HG02973 (cell line): ENCODE measurements at regions not wholly inside any gene's neighbourhood (a gene's known extent, or its start where the extent isn't known, plus 50 kb on each side); places are given as distances from the start of the nearest gene placed in this dataset.

Experiments used
- ATAC-seq: cut with Tn5 transposase; IDR thresholded peaks from one replicate; pipeline ENCODE4 v1.9.1; 2021; ENCODE audit warnings: moderate library complexity; ENCODE audit not compliant: unreplicated experiment

DNA sequence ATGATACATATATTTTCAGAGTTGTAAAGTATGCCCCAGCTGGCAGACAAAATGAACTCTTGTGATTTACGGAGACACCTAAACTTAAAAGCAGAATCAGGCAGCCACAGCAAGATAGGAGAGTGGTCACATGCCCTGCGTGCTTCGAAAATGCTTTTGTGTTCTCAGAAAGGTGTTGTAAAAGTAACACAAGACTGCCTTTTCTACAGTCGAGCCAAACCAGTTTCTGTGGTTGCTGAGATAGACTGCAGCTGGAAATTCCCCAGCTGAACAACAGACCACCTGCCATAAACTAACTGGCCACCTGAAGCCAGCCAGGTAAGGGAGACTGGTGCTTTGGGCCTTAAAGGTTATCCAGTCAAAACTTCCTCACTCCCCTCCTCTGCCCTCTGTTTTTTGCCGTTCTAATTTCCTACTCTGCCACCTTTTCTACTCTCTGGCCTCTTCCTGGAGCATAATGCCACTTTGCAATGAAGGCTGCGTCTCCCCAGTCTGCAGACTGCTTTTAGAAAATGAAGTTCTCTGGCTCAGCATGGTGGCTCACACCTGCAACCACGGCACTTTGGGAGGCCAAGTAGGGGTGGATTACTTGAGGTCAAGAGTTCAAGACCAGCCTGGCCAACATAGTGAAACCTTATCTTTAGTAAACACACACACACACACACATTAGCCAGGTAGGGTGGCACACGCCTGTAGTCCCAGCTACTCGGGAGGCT is 381.2 kb upstream of the SLITRK1 start:
- ATAC-seq = no peak

DNA sequence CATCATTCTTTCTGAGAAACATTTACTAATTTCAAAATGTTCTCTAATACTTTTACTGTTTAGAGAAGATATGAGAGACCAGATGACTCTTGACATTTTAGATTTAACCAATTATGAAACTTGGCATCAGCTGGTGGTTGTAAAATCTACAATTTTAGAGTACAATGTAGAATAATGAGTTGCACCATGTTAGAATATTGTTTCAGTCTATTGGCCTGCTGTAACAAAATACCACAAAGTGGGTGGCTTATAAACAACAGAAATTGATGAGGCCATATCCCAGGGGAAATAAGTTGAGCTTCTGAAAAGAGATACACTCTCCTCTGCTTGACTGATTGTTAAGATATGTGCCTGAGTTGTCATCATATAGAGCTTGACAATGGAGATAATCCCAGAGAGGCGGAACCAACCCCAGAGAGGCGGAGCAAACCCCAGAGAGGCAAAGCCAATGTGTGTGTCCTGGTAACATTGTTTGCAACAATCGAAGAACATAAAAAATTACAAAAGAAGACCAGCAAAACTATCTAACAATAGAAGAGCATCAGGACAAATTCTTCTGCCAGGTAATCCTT is 373.0 kb upstream of the SLITRK1 start:
- no peak for ATAC-seq

DNA sequence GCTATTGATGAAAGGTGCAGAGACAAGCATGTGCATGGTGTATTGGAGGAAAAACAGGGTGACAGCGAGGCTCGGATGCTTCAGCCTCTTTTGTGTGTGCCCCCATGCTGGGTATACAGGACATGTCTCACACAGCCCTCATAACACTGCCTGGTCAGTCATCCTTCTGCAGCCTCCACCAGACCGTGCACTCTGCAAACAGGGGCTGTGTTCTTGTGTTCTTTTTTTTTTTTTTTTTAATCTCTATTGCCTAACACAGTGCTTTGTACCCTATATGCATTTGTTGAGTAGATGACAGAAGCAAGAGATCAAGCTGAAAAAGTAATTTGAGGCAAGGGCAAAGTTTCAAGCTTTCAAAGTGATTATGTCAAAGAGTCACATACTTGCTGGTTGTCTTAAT is 367.2 kb upstream of the SLITRK1 start:
- ATAC-seq = no peak

DNA sequence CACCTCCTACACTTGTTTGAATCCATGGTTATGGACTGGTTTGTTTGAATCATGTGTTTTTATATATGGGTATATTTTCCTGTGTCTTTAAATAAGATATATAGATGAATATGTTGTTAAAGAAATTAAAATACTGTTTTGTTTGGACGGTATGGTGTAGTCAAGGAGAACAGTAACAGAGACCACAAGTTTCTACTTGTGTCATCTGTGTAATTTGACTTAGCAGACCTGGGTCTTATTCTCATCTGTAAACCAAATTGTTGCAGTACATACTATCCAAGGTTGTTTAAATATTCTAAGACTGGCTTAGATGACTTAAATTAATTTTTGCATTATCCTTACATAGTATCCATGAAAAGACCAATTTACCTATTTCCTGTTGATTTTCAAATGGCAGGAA is 361.1 kb upstream of the SLITRK1 start:
- no peak for ATAC-seq

DNA sequence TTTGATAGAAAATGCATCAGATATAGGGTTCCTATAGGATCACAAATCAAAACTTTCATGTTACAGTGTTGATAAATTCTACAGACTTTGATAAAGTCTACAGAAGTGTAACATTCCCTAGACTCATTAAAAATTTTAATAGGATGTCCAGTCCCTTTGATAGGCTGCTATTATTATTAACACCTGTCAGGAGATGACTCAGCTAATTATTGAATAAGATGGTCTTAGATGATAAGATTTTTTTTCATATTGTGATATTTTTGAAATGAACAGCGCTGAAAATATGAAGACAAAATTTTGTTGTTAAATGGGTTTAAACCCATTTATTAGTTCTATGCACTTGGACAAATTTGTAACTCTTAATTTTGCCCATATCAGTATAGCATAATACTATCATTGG is 356.8 kb upstream of the SLITRK1 start:
- ATAC-seq = no peak

DNA sequence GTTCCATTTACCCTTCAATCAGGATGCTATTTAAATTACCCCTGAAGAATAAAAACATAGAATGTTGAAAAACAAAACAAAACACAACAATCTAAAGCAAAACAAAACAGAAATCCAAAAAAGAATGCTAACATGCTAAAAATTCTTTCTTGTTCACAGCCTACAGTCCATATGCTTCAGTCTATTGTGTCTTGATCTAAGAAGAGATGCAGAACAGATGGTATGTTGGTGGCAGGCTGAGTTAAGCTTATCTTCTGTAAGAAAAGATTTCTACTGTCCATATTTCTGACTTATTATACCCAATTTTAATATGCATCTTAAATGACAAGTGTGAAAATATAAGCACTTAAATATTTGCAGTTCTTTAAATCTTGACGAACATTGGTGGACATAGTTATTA is 356.1 kb upstream of the SLITRK1 start:
- ATAC-seq = no peak

DNA sequence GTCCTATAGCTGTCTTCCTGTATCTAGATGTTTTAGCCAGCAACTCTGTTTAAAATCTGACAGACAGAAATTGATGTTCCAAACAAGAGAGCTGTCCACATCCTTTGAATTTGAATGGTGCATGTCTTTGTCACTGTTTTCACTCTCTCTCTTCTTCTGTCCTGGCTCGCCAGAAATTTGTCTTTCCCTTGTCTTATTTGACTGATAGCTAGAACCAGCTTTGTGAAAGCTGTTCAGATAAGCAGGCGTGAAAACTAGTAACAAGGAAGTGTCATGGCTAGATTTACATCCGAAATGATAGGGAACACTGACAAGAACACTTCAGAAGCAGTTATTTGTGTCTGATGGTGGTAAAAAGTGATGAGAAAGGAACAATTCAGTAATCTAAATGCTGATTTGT is 354.9 kb upstream of the SLITRK1 start:
- ATAC-seq = no peak

DNA sequence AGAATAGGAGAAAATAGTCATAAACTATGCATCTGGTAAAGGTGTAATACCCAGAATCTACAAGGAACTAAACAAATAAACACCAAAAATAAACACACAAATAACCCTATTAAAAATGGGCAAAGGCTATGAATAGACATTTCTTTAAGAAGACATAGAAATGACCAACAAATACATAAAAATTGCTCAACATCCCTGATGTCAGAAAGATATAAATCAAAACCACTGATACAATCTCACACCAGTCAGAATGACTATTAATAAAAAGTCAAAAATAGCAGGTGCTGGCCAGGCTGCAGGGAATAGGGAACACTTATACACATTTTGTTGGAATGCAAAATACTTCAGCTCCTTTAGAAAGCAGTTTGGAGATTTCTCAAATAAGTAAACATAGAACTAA is 352.1 kb upstream of the SLITRK1 start:
- no peak for ATAC-seq

DNA sequence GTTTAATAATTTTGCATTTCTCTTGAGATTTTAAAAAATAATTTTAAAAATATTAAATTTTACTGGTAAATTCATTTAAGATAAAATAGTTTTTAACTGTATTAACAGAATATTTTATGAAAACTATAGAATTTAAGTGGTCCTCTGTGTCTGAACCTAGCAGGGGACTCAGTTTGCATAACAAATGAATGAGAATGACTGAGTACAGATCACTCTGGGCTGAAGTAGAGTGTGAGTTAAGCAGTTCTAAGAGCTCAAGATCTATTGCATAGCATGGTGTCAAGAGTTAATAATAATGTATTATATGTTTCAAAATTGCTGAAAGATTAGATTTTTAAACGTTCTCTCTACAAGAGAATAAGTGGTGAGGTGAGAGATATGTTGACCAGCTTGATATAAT is 348.3 kb upstream of the SLITRK1 start:
- ATAC-seq = no peak

DNA sequence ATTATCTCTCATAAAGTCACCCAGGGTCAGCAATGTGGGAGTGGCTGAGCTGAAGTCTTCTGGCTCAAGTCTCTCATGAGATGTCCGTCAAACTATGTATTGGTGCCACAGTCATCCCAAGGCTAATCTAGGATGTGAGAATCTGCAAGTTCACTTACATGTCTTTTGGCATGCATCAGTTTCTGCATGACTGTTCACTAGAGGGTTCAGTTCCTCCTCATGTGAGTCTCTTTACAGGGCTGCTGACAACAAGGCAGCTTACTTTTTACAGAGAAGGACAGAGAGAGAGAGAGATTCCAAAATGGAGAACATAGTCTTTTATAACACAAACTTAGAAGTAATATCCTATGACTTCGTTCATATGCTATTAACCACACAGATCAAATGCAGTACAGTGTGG is 328.8 kb upstream of the SLITRK1 start:
- ATAC-seq = no peak

DNA sequence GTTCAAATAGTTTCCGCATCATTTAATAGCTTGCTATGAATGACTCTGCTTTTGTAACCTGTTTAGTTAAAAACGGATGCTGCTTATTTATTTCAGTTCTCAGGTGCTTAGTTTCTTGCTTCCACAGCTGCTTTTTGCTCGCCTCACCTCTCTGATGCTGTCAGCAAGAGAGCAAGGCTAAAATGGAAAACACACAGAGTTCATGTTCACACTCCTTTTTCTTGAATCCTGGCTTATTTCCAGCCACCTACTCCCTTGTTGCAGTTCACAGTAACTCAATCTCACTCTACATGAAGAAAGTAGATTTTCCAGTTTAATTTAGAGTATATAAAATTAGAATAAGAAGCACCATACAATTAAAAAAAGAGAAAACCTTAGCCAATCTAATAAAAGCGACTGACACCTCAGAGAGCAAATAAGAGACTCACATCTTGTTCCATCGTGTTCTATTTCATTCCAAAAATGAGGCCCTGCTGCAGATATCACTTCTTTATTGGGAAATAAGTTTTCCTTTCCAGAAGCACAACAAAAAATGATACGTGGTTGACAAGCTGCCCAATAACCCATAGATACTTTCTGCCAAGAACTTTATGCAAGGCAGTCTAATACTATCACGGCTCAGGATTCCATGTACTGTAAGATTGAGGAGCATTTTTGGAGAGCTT is 326.1 kb upstream of the SLITRK1 start:
- no peak for ATAC-seq

DNA sequence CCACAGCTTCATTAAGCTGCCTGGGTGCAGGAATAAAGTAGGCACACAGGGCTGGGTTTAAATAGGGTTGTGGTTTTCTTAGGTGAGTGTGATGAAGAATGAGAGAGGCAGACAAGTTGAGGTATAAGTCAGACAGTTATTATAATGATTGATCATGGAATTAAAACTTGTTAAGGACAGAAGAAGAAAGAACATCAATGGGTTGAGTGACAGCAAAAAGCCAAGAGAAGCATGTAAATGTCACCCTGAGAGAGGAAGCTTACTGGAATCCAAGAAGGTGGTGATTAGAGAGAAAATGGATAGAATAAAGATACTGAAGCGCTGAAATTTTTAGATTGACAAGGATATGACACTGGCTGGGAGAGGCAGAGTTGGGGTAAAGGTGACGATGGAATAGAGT is 325.2 kb upstream of the SLITRK1 start:
- no peak for ATAC-seq

DNA sequence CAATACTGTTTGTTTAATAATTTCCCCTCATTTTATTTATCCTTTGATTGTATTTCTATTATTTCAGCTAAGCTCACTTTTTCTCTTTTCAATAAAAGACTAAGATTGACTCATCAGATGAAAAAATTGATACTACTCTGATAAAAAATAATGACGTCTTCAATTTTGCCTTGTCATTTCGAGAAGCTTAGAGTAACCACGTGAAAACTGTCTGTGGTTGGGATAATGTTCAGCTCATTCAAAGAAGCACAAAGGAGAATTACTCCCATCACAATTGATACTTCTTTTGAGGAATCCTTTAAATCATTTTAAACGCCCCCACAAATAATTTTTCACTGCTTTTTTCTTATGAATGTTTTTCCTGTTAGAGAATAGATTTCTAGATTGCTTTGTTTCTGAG is 318.7 kb upstream of the SLITRK1 start:
- ATAC-seq = no peak

DNA sequence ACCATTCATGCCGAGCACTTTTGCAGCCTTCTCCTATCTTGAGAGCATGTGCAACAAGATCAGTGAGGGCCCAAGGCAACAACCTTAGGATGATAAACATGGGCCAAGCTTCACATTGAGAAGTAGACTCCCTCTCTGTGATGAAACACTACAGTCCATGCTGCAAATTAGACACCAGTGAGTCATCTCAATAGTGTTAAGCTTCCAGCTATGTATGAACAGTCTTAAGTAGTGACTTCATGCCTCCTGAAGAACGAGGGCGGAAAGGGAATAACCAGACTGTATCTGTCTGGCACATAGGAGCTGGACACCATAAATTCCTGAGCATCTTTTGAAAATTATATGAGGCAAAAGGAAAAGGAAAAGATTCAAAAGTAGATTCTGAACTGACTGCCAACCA is 309.9 kb upstream of the SLITRK1 start:
- ATAC-seq = no peak

DNA sequence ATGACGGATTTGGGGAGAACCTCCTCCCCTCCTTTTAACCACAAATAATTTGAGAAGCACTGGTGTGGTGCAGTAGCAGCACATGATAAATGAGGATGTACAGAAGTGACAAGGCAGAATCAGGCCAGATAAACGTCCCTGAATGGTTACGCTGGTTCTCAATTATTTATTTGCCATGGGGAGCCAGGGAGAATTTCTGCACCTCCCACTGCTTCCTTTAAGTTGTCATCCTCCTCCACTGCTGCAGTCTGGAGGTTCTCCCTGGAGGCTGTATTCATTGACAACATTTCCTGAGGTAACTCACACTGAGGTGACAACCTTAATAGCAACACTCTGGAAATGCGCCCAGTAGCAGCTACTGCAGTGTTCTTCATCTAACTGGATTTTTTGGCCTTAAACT is 308.9 kb upstream of the SLITRK1 start:
- ATAC-seq = no peak

DNA sequence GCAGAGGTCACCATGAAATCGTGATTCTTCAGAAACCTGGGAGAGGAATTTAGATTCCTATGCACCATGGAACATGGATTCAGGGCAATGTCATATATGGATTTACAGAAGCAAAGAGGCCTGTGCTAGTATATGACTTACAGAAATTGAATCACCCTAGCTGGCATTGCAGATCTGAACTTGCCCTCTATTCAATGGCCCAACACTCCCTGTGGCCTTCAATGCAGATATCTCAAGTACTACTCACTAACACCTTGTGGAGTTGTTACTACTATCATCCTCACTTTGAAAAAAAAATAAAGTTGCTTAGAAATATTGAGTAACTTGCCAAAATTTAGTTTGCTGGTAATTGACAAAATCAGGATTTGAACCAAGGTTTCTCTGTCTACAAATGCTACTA is 305.4 kb upstream of the SLITRK1 start:
- no peak for ATAC-seq

DNA sequence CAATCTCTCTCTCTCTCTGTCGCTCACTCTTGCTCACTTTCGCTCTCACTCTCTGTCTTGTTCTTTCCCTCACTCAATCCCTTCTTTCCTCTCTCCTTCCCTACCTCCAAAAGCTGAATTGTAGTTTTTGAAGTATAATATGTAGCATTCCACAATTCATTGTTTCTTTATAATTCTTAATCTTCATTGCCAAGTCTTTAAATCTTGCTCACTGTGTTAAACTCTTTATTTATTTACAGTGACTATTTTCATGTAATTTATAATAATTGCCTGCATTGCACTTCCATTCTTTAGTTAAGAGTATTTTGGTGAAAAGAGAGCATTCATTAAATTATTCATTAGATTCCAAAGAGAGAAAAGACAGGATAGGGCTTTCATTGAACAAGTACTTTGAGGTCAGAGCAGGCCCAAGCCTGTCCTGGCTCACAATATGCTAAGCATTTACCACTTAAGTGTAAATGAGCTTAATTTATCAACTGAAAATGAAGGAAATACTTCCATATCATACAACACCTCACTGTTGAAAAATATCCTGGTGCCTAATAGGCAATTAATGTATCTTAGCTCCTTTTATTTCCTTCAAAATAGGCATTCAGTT is 257.4 kb upstream of the SLITRK1 start:
- ATAC-seq = no peak

DNA sequence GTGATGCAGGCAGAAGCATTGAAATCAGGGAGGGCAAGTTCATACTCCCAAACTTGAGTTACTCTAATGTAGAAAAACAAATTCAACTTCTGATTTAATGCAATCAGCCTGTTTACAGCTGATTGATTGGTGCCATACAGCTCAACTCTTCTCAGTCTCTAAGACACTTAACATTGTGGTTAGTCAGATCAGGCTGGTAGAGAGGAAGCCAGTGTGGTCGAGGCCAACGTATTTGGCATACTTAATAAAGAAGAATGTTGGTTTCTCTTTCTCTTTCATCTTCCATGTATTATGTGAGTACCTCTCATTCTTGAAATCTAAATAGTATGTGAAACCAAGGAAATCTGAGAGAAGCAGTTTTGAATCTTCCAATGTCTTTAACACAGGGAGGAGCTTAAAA is 255.0 kb upstream of the SLITRK1 start:
- peak; percentile 96 for ATAC-seq

DNA sequence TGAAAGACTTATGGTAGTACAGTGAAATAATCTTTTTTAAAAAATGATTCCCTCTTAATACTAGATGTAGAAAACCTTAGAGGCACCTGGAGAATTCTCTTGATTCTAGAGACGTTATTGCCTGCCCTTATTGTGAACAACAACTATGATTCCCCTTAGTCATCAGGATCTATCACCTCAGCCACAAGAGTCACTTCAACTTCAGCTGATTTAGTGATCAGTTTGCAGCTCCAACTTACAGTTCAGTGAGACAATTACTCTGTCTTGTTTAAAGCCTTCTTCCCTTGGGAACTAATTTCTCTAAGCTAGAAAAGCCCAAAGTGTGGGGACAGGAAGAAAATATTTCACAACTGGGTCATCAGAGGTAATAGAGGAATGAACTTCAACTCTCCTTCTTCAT is 254.3 kb upstream of the SLITRK1 start:
- no peak for ATAC-seq

DNA sequence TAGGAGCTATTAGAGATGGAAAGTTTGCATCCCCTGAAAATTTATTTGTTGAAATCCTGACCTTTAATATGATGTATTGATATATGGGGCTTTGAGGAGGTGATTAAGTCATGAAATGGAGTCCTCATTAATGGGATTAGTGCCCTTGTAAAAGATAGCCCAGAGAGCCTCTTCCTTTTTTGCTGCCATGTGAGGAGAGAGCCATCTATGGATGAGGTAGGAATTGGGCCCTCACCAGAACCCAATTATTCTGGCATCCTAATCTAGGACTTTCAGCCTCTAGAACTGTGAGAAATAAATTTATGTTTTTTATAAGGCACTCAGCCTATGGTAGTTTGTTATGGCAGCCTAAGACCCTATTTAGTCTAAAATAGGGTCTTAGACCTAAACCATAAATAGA is 250.2 kb upstream of the SLITRK1 start:
- ATAC-seq = no peak

DNA sequence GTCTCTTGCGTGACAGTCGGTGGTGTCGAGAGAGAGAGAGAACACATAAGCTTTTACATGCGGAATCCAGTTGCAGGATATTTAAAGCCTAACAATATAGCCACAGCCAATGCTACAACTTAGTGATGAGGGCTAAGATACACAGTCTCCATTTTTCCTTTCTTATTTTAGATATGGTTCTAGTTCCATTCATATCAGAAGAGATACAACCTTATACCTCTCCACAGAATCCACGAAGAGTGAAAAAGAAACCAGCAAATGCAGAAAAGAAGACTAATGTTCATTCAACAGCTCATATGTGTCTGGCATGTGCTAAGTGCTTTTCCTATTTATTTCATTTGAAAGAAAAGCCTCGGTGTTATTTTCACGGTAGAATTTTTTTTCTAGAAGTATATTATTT is 249.0 kb upstream of the SLITRK1 start:
- ATAC-seq = no peak

DNA sequence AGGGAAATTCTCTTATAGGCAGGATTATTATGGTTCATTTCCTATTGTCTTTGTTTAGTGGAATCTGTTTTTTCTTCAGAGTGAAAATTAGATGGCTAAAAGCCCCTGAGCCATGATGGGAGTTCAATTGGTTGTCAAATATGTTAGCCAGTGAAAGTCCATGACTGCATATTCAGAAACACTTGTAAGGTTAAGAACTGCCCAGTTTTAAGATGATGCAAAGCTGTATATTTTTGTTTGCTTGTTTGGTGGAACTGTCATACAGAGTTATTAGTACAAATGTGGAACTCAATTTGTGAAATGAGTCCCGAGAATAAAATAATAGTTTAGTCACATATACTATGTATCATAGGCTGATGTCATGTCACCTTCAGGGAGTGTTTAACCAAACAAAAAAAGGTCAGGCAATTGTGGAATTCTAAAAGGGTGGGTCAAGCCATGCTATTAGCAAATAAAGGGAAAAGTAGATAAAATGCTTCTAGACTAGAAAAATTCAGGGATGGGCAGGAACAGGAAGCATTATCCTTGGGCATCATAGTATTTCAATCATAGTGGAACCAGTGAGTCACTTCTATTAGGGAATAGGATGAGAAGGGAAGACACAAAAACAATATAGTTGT is 248.3 kb upstream of the SLITRK1 start:
- ATAC-seq = no peak
